Nephron progenitor cell (in vitro differentiated cells): ENCODE measurements at regions not wholly inside any gene's neighbourhood (a gene's known extent, or its start where the extent isn't known, plus 50 kb on each side); places are given as distances from the start of the nearest gene placed in this dataset.

Experiments used
- DNase-seq: peaks from one replicate; pipeline ENCODE4 v3.0.0; 2021
- H3K27ac Mint-ChIP-seq: 2 replicates; pipeline ENCODE4 v1.8.0; 2021; ENCODE audit warnings: mild to moderate bottlenecking, moderate library complexity, mixed read lengths
- H3K27me3 Mint-ChIP-seq: 2 replicates; pipeline ENCODE4 v1.8.0; 2021; ENCODE audit warnings: mild to moderate bottlenecking, low read depth, mixed read lengths; ENCODE audit not compliant: poor library complexity
- H3K36me3 Mint-ChIP-seq: 2 replicates; pipeline ENCODE4 v1.8.0; 2021; ENCODE audit warnings: low read depth, mixed read lengths
- H3K4me1 Mint-ChIP-seq: 2 replicates; pipeline ENCODE4 v1.8.0; 2021; ENCODE audit warnings: mixed read lengths
- H3K4me3 Mint-ChIP-seq: 2 replicates; pipeline ENCODE4 v1.8.0; 2021; ENCODE audit warnings: mild to moderate bottlenecking, moderate library complexity, mixed read lengths
- H3K9me3 Mint-ChIP-seq: 2 replicates; pipeline ENCODE4 v1.8.0; 2021; ENCODE audit warnings: mild to moderate bottlenecking, moderate library complexity, mixed read lengths
- CTCF ChIP-seq: fragments of 200-600 bp; sonication (generic); IDR thresholded peaks from 2 replicates; pipeline ENCODE4 v1.5.0; 2021; ENCODE audit warnings: antibody characterized with exemption

GRCh38 chr1:220409771-220410595, 118.0 kb upstream of the MARK1 start:
- Mint-ChIP-seq H3K27ac (no peak overlapping the region), H3K4me3 (no peak overlapping the region)

GRCh38 chr1:220407191-220407590, 120.7 kb upstream of the MARK1 start:
- Mint-ChIP-seq H3K4me1 (peaks cover 15% of the 10 kb centered on the region), H3K9me3 (peaks cover 5% of the 10 kb centered on the region), H3K36me3 (no peaks in the 10 kb centered on the region), H3K4me3 (no peak overlapping the region), H3K27ac (no peak overlapping the region), H3K27me3 (peaks cover 10% of the 10 kb centered on the region)
- no peak for TF ChIP-seq CTCF
- no peak for DNase-seq

More at GRCh38 chr1:220409771-220410595, 118.0 kb upstream of the MARK1 start:
- H3K36me3 Mint-ChIP-seq, result no peaks in the 10 kb centered on the region
- H3K9me3 Mint-ChIP-seq, result peaks cover 5% of the 10 kb centered on the region
- no peaks in the 10 kb centered on the region for H3K27me3 Mint-ChIP-seq
- no peak for TF ChIP-seq CTCF
- DNase-seq, result no peak
- H3K4me1 Mint-ChIP-seq, result peaks cover 15% of the 10 kb centered on the region

DNA sequence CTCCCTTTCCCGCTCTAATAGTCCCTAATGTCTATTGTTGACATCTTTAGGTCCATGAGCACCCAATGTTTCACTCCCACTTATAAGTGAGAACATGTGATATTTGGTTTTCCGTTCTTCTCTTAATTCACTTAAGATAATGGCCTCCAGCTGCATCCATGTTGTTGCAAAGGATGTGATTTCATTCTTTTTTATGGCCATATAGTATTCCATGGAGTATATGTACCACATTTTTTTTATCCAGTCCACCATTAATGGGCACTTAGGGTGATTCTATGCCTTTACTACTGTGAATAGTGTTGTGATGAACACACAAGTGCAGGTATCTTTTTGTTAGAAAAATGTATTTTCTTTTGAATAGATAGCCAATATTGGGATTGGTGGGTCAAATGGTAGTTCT, 126.0 kb upstream of the RAB3GAP2 start:
- Mint-ChIP-seq H3K36me3 (no peaks in the 10 kb centered on the region), H3K27ac (no peak overlapping the region), H3K4me3 (no peak overlapping the region), H3K4me1 (no peaks in the 10 kb centered on the region), H3K9me3 (no peaks in the 10 kb centered on the region), H3K27me3 (peaks cover 15% of the 10 kb centered on the region)
- no peak for TF ChIP-seq CTCF
- no peak for DNase-seq

- peaks cover 7% of the 10 kb centered on the region for H3K27me3 Mint-ChIP-seq
- TF ChIP-seq CTCF, result no peak
- peak overlapping the region; percentile 69 for H3K27ac Mint-ChIP-seq
- peaks cover 11% of the 10 kb centered on the region for H3K4me1 Mint-ChIP-seq
- no peaks in the 10 kb centered on the region for H3K36me3 Mint-ChIP-seq
- H3K4me3 Mint-ChIP-seq, result no peak overlapping the region
- no peak for DNase-seq
- H3K9me3 Mint-ChIP-seq, result peaks cover 5% of the 10 kb centered on the region
Measured at GRCh38 chr1:220391491-220391890, 119.2 kb upstream of the RAB3GAP2 start.

DNA sequence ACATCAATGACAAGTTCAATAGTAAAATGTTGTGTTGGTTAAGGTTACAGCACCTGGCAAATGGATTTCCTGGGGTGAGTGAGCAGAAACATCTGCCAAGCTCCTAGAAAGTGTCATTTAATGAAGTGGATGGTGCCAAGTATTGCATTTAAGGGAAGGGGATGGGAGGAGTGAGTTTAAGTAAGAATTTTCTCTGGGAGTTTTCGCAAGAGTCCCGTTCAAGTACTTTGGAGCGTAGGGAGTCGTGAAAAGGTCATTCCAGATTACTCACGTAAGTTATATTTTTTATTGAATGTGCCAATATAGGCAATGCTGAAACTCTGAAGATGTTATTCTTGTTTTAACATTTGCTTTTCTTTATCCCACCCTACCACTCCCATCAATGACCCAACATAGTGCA, 117.4 kb upstream of the RAB3GAP2 start:
- Mint-ChIP-seq H3K4me1 (peaks cover 11% of the 10 kb centered on the region), H3K27ac (no peak overlapping the region), H3K4me3 (no peak overlapping the region), H3K27me3 (peaks cover 7% of the 10 kb centered on the region), H3K9me3 (peaks cover 16% of the 10 kb centered on the region), H3K36me3 (no peaks in the 10 kb centered on the region)
- TF ChIP-seq CTCF, result no peak
- no peak for DNase-seq
